ENCODE measurements at regions not wholly inside any gene's neighbourhood (a gene's known extent, or its start where the extent isn't known, plus 50 kb on each side); places are given as distances from the start of the nearest gene placed in this dataset.
A peak's percentile ranks its signal among the peaks of the same experiment; 100 is the strongest.
"Not testable (repeated sequence)": the region's sequence is repeated elsewhere in the genome, so short reads cannot be mapped to it uniquely, and the experiment has no call there.

GRCh38 chr15:81889485-81889881 is 156.3 kb downstream of the MEX3B start:
- no peak overlapping the region for H3K4me3 ChIP-seq
- H2AFZ ChIP-seq = no peak overlapping the region
- no peaks in the 10 kb centered on the region for H3K9me3 ChIP-seq (ENCODE audit: low read depth)
- H3K27me3 ChIP-seq = no peaks in the 10 kb centered on the region
- WGBS (ENCODE audit: low lambda C conversion rate, missing lambda C conversion rate) = 85% methylated on average over 2 of the region's 2 CpGs
- H3K4me2 ChIP-seq = no peak overlapping the region
- H3K27ac ChIP-seq = peak overlapping the region; percentile 38
- no peak for DNase-seq (ENCODE audit: low spot score)
- no peaks in the 10 kb centered on the region for H3K9me2 ChIP-seq (replicated peaks; ENCODE audit: insufficient read depth)
- H3K4me1 ChIP-seq (ENCODE audit: insufficient read depth) = peaks cover 3% of the 10 kb centered on the region
- H4K20me1 ChIP-seq (ENCODE audit: insufficient read depth, poor library complexity, severe bottlenecking) = no peaks in the 10 kb centered on the region
- no peak for TF ChIP-seq EZH2 (IDR thresholded peaks at IDR 0.05; ENCODE audit: borderline replicate concordance)
- no peaks in the 10 kb centered on the region for H3K79me2 ChIP-seq
- no peaks in the 10 kb centered on the region for H3K36me3 ChIP-seq (replicated peaks; ENCODE audit: insufficient read depth, low read depth)

- Histone ChIP-seq H3K36me3 (replicated peaks; ENCODE audit: insufficient read depth, low read depth) (no peaks in the 10 kb centered on the region), H3K4me2 (no peak overlapping the region), H3K27me3 (no peaks in the 10 kb centered on the region), H3K9me3 (ENCODE audit: low read depth) (no peaks in the 10 kb centered on the region), H3K4me3 (no peak overlapping the region), H3K79me2 (no peaks in the 10 kb centered on the region), H3K4me1 (ENCODE audit: insufficient read depth) (peaks cover 3% of the 10 kb centered on the region), H3K27ac (peak overlapping the region; percentile 53), H2AFZ (no peak overlapping the region), H4K20me1 (ENCODE audit: insufficient read depth, poor library complexity, severe bottlenecking) (no peaks in the 10 kb centered on the region), H3K9me2 (replicated peaks; ENCODE audit: insufficient read depth) (no peaks in the 10 kb centered on the region)
- 55% methylated on average over 10 of the region's 10 CpGs for WGBS (ENCODE audit: low lambda C conversion rate, missing lambda C conversion rate)
- DNase-seq (ENCODE audit: low spot score) = peak; percentile 26
- no peak for TF ChIP-seq CTCF (IDR thresholded peaks at IDR 0.05; ENCODE audit: poor library complexity)
- TF ChIP-seq EZH2phosphoT487 (IDR thresholded peaks at IDR 0.05; ENCODE audit: low read depth, severe bottlenecking, unreplicated experiment) = peak; percentile 53
Measured at GRCh38 chr15:81888748-81889484, 156.9 kb downstream of the MEX3B start.

GRCh38 chr15:81887912-81888311 is 157.9 kb downstream of the MEX3B start:
- no peak for DNase-seq (ENCODE audit: low spot score)
- H3K27ac ChIP-seq = peak overlapping the region; percentile 53
- WGBS (ENCODE audit: low lambda C conversion rate, missing lambda C conversion rate) = 85% methylated on average over 2 of the region's 2 CpGs
- H3K4me1 ChIP-seq (ENCODE audit: insufficient read depth) = peaks cover 3% of the 10 kb centered on the region
- no peaks in the 10 kb centered on the region for H3K27me3 ChIP-seq
- TF ChIP-seq EZH2 (IDR thresholded peaks at IDR 0.05; ENCODE audit: borderline replicate concordance) (no peak), CTCF (IDR thresholded peaks at IDR 0.05; ENCODE audit: poor library complexity) (no peak), EZH2phosphoT487 (IDR thresholded peaks at IDR 0.05; ENCODE audit: low read depth, severe bottlenecking, unreplicated experiment) (no peak)
- H3K4me3 ChIP-seq = no peak overlapping the region
- H3K4me2 ChIP-seq = no peak overlapping the region
- no peaks in the 10 kb centered on the region for H3K9me3 ChIP-seq (ENCODE audit: low read depth)
- H2AFZ ChIP-seq = no peak overlapping the region
- H3K79me2 ChIP-seq = no peaks in the 10 kb centered on the region
- H3K36me3 ChIP-seq (replicated peaks; ENCODE audit: insufficient read depth, low read depth) = no peaks in the 10 kb centered on the region
- no peaks in the 10 kb centered on the region for H3K9me2 ChIP-seq (replicated peaks; ENCODE audit: insufficient read depth)
- H4K20me1 ChIP-seq (ENCODE audit: insufficient read depth, poor library complexity, severe bottlenecking) = no peaks in the 10 kb centered on the region

GRCh38 chr15:81887188-81887587 is 158.6 kb downstream of the MEX3B start:
- H3K4me1 ChIP-seq (ENCODE audit: insufficient read depth); H3K79me2 ChIP-seq; DNase-seq (ENCODE audit: low spot score); H3K4me2 ChIP-seq; H3K27ac ChIP-seq; H3K36me3 ChIP-seq (replicated peaks; ENCODE audit: insufficient read depth, low read depth); H3K9me3 ChIP-seq (ENCODE audit: low read depth); H4K20me1 ChIP-seq (ENCODE audit: insufficient read depth, poor library complexity, severe bottlenecking); H2AFZ ChIP-seq; H3K9me2 ChIP-seq (replicated peaks; ENCODE audit: insufficient read depth); H3K4me3 ChIP-seq; H3K27me3 ChIP-seq: not testable (repeated sequence)

Data from hepatocyte (in vitro differentiated cells).